ENCODE measurements at regions not wholly inside any gene's neighbourhood (a gene's known extent, or its start where the extent isn't known, plus 50 kb on each side); places are given as distances from the start of the nearest gene placed in this dataset.

DNA sequence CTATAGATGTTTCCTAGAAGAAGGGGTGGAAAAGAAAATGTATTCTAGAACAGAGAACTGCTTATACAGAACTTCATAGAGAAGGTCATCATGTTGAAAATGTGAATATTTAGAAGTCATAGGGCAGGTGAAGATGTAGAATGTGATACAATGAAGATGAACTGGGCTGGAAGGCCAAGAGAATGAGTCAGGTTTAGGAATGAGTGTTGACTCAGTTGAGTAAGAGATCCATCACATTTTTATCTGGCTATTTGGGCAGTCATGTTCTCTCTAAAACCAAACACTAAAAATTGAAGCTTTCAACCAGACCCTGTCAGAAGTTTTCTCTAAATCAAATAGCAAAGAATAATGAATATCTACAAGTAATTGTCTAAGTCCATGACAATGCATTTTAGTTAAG lies 660.5 kb downstream of the KCNJ2 start:
- no peaks in the 10 kb centered on the region for H3K36me3 ChIP-seq
- no peaks in the 10 kb centered on the region for H3K27me3 ChIP-seq
- no peaks in the 10 kb centered on the region for H3K4me1 ChIP-seq (ENCODE audit: control insufficient read depth in 1 of 2, insufficient read depth in 1 of 2, low read depth in 1 of 2, low read length in 1 of 2)
- no peak overlapping the region for H3K4me3 ChIP-seq (ENCODE audit: low read depth in 1 of 2, low read length in 1 of 2)
- no peak for TF ChIP-seq CTCF (IDR thresholded peaks at IDR 0.05)
- no peak overlapping the region for H3K27ac ChIP-seq
- no peaks in the 10 kb centered on the region for H3K9me3 ChIP-seq

- Histone ChIP-seq H3K27me3 (no peaks in the 10 kb centered on the region), H3K4me1 (ENCODE audit: control insufficient read depth in 1 of 2, insufficient read depth in 1 of 2, low read depth in 1 of 2, low read length in 1 of 2) (no peaks in the 10 kb centered on the region), H3K36me3 (no peaks in the 10 kb centered on the region), H3K4me3 (ENCODE audit: low read depth in 1 of 2, low read length in 1 of 2) (no peak overlapping the region), H3K27ac (no peak overlapping the region), H3K9me3 (no peaks in the 10 kb centered on the region)
- no peak for TF ChIP-seq CTCF (IDR thresholded peaks at IDR 0.05)
Observed at GRCh38 chr17:70834039-70834438, 664.7 kb downstream of the KCNJ2 start.

DNA sequence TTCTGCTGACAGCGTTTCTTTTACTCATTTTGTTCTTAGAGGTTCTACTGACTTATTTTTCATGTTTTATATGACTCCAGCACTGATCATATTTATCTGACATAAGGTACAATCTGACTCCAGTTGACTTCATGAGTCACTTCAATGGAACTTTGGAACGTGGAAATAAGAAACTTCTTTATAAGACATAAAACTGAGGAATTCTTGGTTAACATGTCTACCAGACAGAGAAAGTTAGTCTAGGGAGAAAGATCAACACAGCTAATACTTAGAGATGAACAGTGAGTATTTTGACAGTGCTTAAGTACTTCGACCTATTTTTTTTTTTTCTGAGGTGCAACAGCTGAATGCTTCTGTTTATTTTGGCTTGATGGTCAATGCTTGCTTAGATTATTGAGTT lies 679.5 kb downstream of the KCNJ2 start:
- Histone ChIP-seq H3K4me1 (ENCODE audit: control insufficient read depth in 1 of 2, insufficient read depth in 1 of 2, low read depth in 1 of 2, low read length in 1 of 2) (no peaks in the 10 kb centered on the region), H3K9me3 (no peaks in the 10 kb centered on the region), H3K27me3 (no peaks in the 10 kb centered on the region), H3K36me3 (no peaks in the 10 kb centered on the region), H3K27ac (no peak overlapping the region), H3K4me3 (ENCODE audit: low read depth in 1 of 2, low read length in 1 of 2) (no peak overlapping the region)
- no peak for TF ChIP-seq CTCF (IDR thresholded peaks at IDR 0.05)

DNA sequence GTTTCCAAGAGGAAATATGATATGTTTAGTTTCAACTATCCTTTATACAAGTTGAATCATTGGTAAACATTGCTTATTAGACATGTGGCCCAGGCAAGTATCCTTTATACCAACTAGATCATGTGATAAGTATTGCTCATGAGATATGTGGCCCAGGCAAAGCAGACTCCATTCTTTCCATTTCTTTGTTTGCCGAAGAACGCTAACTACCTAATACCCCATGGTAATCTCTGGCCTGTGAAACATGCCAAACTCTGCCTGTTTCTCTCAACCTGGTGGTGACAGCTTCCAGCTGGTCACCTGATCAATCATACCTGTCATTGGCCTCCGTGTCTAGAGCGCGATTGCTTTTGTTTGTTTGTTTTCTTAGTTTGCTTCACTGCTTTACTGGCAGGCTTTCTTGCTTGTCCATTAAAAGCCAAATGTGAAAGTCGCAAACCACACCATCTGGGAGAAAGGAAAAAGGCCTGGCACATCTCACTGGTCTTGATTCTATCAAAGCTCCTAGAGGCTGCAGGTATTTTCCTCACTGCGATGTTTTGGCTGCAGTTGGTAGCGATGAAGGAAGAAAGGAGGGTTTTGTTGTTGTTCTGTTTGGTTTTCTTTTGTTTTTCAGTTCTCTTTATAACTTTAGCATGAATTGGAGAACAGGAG lies 686.2 kb downstream of the KCNJ2 start:
- Histone ChIP-seq H3K27me3 (no peaks in the 10 kb centered on the region), H3K4me1 (ENCODE audit: control insufficient read depth in 1 of 2, insufficient read depth in 1 of 2, low read depth in 1 of 2, low read length in 1 of 2) (no peaks in the 10 kb centered on the region), H3K36me3 (no peaks in the 10 kb centered on the region), H3K27ac (no peak overlapping the region), H3K4me3 (ENCODE audit: low read depth in 1 of 2, low read length in 1 of 2) (no peak overlapping the region), H3K9me3 (no peaks in the 10 kb centered on the region)
- TF ChIP-seq CTCF (IDR thresholded peaks at IDR 0.05) = no peak

DNA sequence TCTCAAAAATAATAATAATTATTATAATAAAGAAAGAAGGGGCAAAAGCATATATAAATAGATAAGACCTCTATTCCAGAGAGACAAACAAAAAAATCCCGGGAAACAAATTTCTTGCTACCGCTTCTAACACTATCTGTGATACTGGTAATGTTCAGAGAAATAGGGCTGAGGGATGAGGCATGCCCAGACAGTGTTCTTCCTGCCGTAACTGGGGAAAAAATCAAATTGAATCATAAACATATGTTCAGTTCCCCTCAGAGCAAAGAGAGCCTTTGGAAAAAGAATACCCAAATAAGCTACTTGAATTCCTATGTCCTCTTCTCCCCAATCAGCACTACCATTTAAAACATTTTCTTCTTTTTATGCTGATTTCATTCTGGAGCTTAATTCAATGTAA lies 688.0 kb downstream of the KCNJ2 start:
- H3K4me3 ChIP-seq (ENCODE audit: low read depth in 1 of 2, low read length in 1 of 2) = no peak overlapping the region
- no peaks in the 10 kb centered on the region for H3K36me3 ChIP-seq
- TF ChIP-seq CTCF (IDR thresholded peaks at IDR 0.05) = no peak
- no peaks in the 10 kb centered on the region for H3K9me3 ChIP-seq
- H3K27ac ChIP-seq = no peak overlapping the region
- no peaks in the 10 kb centered on the region for H3K27me3 ChIP-seq
- H3K4me1 ChIP-seq (ENCODE audit: control insufficient read depth in 1 of 2, insufficient read depth in 1 of 2, low read depth in 1 of 2, low read length in 1 of 2) = no peaks in the 10 kb centered on the region

- Histone ChIP-seq H3K27ac (no peak overlapping the region), H3K4me3 (ENCODE audit: low read depth in 1 of 2, low read length in 1 of 2) (no peak overlapping the region), H3K36me3 (no peaks in the 10 kb centered on the region), H3K4me1 (ENCODE audit: control insufficient read depth in 1 of 2, insufficient read depth in 1 of 2, low read depth in 1 of 2, low read length in 1 of 2) (no peaks in the 10 kb centered on the region), H3K9me3 (no peaks in the 10 kb centered on the region), H3K27me3 (no peaks in the 10 kb centered on the region)
- no peak for TF ChIP-seq CTCF (IDR thresholded peaks at IDR 0.05)
Observed at GRCh38 chr17:70859829-70860228, 690.5 kb downstream of the KCNJ2 start.
